ENCODE measurements at regions not wholly inside any gene's neighbourhood (a gene's known extent, or its start where the extent isn't known, plus 50 kb on each side); places are given as distances from the start of the nearest gene placed in this dataset.

- peaks cover 7% of the 10 kb centered on the region for H3K9me3 Mint-ChIP-seq (ENCODE audit: unreplicated experiment)
- H3K27me3 ChIP-seq (ENCODE audit: insufficient read depth, low read length), result no peaks in the 10 kb centered on the region
- H4K20me1 ChIP-seq (ENCODE audit: insufficient read depth, low read length), result no peaks in the 10 kb centered on the region
- no peak for TF ChIP-seq CTCF (IDR thresholded peaks at IDR 0.05; ENCODE audit: insufficient read depth, low read depth, low read length)
- TF ChIP-seq EZH2 (IDR thresholded peaks at IDR 0.05; ENCODE audit: insufficient read depth, low read length), result no peak
- H3K27ac Mint-ChIP-seq (ENCODE audit: unreplicated experiment), result no peak overlapping the region
- no peaks in the 10 kb centered on the region for H3K4me1 ChIP-seq (ENCODE audit: insufficient read depth, low read length)
- no peaks in the 10 kb centered on the region for H3K4me1 Mint-ChIP-seq (ENCODE audit: low read depth, unreplicated experiment)
- H3K36me3 ChIP-seq (ENCODE audit: insufficient read depth, low read length), result no peaks in the 10 kb centered on the region
- H3K4me3 ChIP-seq (ENCODE audit: insufficient read depth, low read depth, low read length), result no peak overlapping the region
- DNase-seq (ENCODE audit: low read depth), result no peak
- H3K36me3 Mint-ChIP-seq (ENCODE audit: low read depth, unreplicated experiment), result peaks cover 2% of the 10 kb centered on the region
- no peak overlapping the region for H3K27ac ChIP-seq (ENCODE audit: low read depth, low read length)
- no peaks in the 10 kb centered on the region for H3K79me2 ChIP-seq (ENCODE audit: insufficient read depth, low read length)
- no peak overlapping the region for H2AFZ ChIP-seq (ENCODE audit: low read depth, low read length)
- H3K9me3 ChIP-seq (ENCODE audit: insufficient read depth, low read depth, low read length), result peaks cover 11% of the 10 kb centered on the region
- FAIRE-seq, result no peak
- H3K4me3 Mint-ChIP-seq (ENCODE audit: unreplicated experiment), result no peak overlapping the region
- H3K4me2 ChIP-seq (ENCODE audit: low read length), result no peak overlapping the region
- peaks cover 24% of the 10 kb centered on the region for H3K27me3 Mint-ChIP-seq (ENCODE audit: low read depth, unreplicated experiment)
- no peak overlapping the region for H3K9ac ChIP-seq (ENCODE audit: low read length)
Observed at GRCh38 chr13:21813844-21814243, 143.0 kb downstream of the FGF9 start.

- H3K27me3 Mint-ChIP-seq (ENCODE audit: low read depth, unreplicated experiment), result peaks cover 24% of the 10 kb centered on the region
- H3K4me3 Mint-ChIP-seq (ENCODE audit: unreplicated experiment), result no peak overlapping the region
- Histone ChIP-seq H3K4me1 (ENCODE audit: insufficient read depth, low read length) (no peaks in the 10 kb centered on the region), H2AFZ (ENCODE audit: low read depth, low read length) (no peak overlapping the region), H3K9ac (ENCODE audit: low read length) (no peak overlapping the region), H3K4me2 (ENCODE audit: low read length) (no peak overlapping the region), H3K9me3 (ENCODE audit: insufficient read depth, low read depth, low read length) (peaks cover 11% of the 10 kb centered on the region), H3K4me3 (ENCODE audit: insufficient read depth, low read depth, low read length) (no peak overlapping the region), H3K36me3 (ENCODE audit: insufficient read depth, low read length) (no peaks in the 10 kb centered on the region), H3K27me3 (ENCODE audit: insufficient read depth, low read length) (no peaks in the 10 kb centered on the region), H3K79me2 (ENCODE audit: insufficient read depth, low read length) (no peaks in the 10 kb centered on the region), H3K27ac (ENCODE audit: low read depth, low read length) (no peak overlapping the region), H4K20me1 (ENCODE audit: insufficient read depth, low read length) (no peaks in the 10 kb centered on the region)
- H3K9me3 Mint-ChIP-seq (ENCODE audit: unreplicated experiment), result peaks cover 7% of the 10 kb centered on the region
- DNase-seq (ENCODE audit: low read depth) (no peak), FAIRE-seq (no peak)
- peaks cover 2% of the 10 kb centered on the region for H3K36me3 Mint-ChIP-seq (ENCODE audit: low read depth, unreplicated experiment)
- H3K27ac Mint-ChIP-seq (ENCODE audit: unreplicated experiment), result no peak overlapping the region
- TF ChIP-seq EZH2 (IDR thresholded peaks at IDR 0.05; ENCODE audit: insufficient read depth, low read length) (no peak), CTCF (IDR thresholded peaks at IDR 0.05; ENCODE audit: insufficient read depth, low read depth, low read length) (no peak)
- H3K4me1 Mint-ChIP-seq (ENCODE audit: low read depth, unreplicated experiment), result no peaks in the 10 kb centered on the region
Observed at GRCh38 chr13:21814604-21815003, 143.7 kb downstream of the FGF9 start.

- H3K4me1 ChIP-seq (ENCODE audit: insufficient read depth, low read length), result no peaks in the 10 kb centered on the region
- H3K27me3 Mint-ChIP-seq (ENCODE audit: low read depth, unreplicated experiment), result peaks cover 2% of the 10 kb centered on the region
- H2AFZ ChIP-seq (ENCODE audit: low read depth, low read length), result no peak overlapping the region
- no peak overlapping the region for H3K27ac ChIP-seq (ENCODE audit: low read depth, low read length)
- TF ChIP-seq CTCF (IDR thresholded peaks at IDR 0.05; ENCODE audit: insufficient read depth, low read depth, low read length) (no peak), EZH2 (IDR thresholded peaks at IDR 0.05; ENCODE audit: insufficient read depth, low read length) (no peak)
- no peak for FAIRE-seq
- no peaks in the 10 kb centered on the region for H3K36me3 ChIP-seq (ENCODE audit: insufficient read depth, low read length)
- H3K79me2 ChIP-seq (ENCODE audit: insufficient read depth, low read length), result no peaks in the 10 kb centered on the region
- peaks cover 9% of the 10 kb centered on the region for H3K9me3 ChIP-seq (ENCODE audit: insufficient read depth, low read depth, low read length)
- H4K20me1 ChIP-seq (ENCODE audit: insufficient read depth, low read length), result no peaks in the 10 kb centered on the region
- no peak overlapping the region for H3K27ac Mint-ChIP-seq (ENCODE audit: unreplicated experiment)
- H3K9me3 Mint-ChIP-seq (ENCODE audit: unreplicated experiment), result peaks cover 4% of the 10 kb centered on the region
- no peaks in the 10 kb centered on the region for H3K27me3 ChIP-seq (ENCODE audit: insufficient read depth, low read length)
- H3K4me3 Mint-ChIP-seq (ENCODE audit: unreplicated experiment), result no peak overlapping the region
- no peak overlapping the region for H3K9ac ChIP-seq (ENCODE audit: low read length)
- H3K4me3 ChIP-seq (ENCODE audit: insufficient read depth, low read depth, low read length), result no peak overlapping the region
- H3K36me3 Mint-ChIP-seq (ENCODE audit: low read depth, unreplicated experiment), result peaks cover 2% of the 10 kb centered on the region
- no peak for DNase-seq (ENCODE audit: low read depth)
- no peak overlapping the region for H3K4me2 ChIP-seq (ENCODE audit: low read length)
- H3K4me1 Mint-ChIP-seq (ENCODE audit: low read depth, unreplicated experiment), result no peaks in the 10 kb centered on the region
Observed at GRCh38 chr13:21817878-21818277, 147.0 kb downstream of the FGF9 start.
